Breast epithelium (tissue), 3 donors: ENCODE measurements at regions not wholly inside any gene's neighbourhood (a gene's known extent, or its start where the extent isn't known, plus 50 kb on each side); places are given as distances from the start of the nearest gene placed in this dataset.

ENCODE experiments used
- POLR2A ChIP-seq: fragments of 450-650 bp; IDR thresholded peaks from one replicate; pipeline ENCODE4 v1.6.1; 2016; ENCODE audit warnings: antibody characterized with exemption, mild to moderate bottlenecking, moderate library complexity
- POLR2AphosphoS5 ChIP-seq, 3 donors: sonication (generic); formaldehyde crosslinking; IDR thresholded peaks; one replicate each; pipeline ENCODE4 v1.6.1; 2017; ENCODE audit warnings: antibody characterized with exemption in 3 of 3
- TF ChIP-seq, protein P1 (sequence below), 3 donors: fragments of 450-650 bp; IDR thresholded peaks; one replicate each; pipeline ENCODE4 v1.5.1; 2016 to 2017; ENCODE audit warnings: antibody characterized with exemption in 3 of 3, mild to moderate bottlenecking in 3 of 3, moderate library complexity in 3 of 3

DNA sequence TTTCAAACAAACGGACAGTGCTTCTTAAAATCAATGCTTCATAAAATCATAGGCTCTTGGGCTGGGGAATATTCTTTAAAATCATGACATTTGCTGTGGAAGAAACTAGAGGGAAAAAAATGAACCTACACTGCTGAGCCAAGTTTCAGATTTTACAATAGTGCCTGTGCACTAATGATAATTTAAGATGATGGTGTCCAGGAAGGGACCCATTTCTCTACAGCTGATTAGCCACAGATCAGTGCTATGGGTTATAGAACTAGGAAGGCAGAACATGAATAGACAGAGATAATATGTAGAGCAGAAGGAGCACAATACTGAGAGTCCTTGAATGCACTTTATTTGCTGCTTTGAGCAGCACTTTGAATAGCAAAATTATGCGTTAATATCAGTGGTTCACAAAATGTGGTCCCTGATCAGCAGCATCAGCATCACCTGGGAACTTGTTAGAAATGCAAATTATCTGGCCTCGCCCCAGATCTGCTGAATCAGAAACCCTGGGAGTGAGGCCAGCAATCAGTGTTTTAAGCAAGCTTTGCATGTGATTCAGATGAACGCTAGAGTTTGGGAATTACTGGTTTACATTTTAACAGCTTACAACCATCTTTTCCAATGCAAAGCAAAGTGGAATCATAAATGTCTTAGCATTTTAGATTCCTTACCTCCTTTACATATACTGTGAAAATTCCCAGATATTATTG lies 135.8 kb upstream of the ANKRD28 start:
- TF ChIP-seq POLR2AphosphoS5 (IDR thresholded peaks at IDR 0.05): no peak
- TF ChIP-seq POLR2A: no peak
- TF ChIP-seq, protein P1, sequence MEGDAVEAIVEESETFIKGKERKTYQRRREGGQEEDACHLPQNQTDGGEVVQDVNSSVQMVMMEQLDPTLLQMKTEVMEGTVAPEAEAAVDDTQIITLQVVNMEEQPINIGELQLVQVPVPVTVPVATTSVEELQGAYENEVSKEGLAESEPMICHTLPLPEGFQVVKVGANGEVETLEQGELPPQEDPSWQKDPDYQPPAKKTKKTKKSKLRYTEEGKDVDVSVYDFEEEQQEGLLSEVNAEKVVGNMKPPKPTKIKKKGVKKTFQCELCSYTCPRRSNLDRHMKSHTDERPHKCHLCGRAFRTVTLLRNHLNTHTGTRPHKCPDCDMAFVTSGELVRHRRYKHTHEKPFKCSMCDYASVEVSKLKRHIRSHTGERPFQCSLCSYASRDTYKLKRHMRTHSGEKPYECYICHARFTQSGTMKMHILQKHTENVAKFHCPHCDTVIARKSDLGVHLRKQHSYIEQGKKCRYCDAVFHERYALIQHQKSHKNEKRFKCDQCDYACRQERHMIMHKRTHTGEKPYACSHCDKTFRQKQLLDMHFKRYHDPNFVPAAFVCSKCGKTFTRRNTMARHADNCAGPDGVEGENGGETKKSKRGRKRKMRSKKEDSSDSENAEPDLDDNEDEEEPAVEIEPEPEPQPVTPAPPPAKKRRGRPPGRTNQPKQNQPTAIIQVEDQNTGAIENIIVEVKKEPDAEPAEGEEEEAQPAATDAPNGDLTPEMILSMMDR (IDR thresholded peaks at IDR 0.05): no peak
